C4-2B (cell line): ENCODE measurements at regions not wholly inside any gene's neighbourhood (a gene's known extent, or its start where the extent isn't known, plus 50 kb on each side); places are given as distances from the start of the nearest gene placed in this dataset.

Source experiments
- CTCF ChIP-seq: fragments of 450-650 bp; conservative IDR thresholded peaks from 2 replicates; pipeline ENCODE4 v1.5.1; 2017; ENCODE audit warnings: mild to moderate bottlenecking
- ZFX ChIP-seq: fragments of 450-650 bp; IDR thresholded peaks from 2 replicates; pipeline ENCODE4 v1.6.1; 2017

GRCh38 chr18:78511666-78512601 is 467.7 kb upstream of the SALL3 start:
- TF ChIP-seq CTCF, result no peak
- TF ChIP-seq ZFX, result no peak
